ENCODE measurements at regions not wholly inside any gene's neighbourhood (a gene's known extent, or its start where the extent isn't known, plus 50 kb on each side); places are given as distances from the start of the nearest gene placed in this dataset.
A peak's percentile ranks its signal among the peaks of the same experiment; 100 is the strongest.

DNA sequence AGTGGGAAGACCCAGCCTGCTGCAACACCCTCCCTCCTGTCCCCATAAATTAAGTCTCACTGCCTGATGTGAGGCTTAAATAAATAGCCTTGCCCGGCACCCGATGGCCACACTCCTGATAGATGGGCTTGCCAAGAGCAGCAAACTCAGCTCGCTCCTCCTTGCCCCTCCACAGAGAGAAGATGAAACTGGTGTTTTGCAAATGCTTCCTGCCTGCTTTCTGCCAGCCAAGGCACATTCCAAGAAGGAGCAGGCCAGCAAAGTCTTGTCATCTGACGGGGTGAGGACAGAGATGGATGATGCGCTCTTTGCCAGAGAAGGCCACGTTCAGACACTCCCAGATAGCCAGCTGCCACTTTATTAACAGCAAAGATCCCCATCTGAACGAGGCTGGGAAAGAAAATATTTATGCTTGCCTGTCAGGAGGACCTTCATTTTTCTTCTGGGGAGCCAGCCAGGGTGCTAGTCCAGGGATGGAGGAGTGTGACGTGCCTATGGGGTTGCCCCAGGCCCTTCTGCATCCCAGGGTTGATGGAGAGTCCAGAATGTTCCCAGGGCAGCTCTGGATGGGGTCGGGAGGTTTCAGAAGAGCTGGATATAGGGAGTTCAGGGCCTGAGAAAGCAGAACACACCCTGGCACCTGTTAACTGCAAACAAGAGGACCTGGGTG lies 265.4 kb downstream of the FOXD2 start:
- DNase-seq (ENCODE audit: low read depth) = no peak

- peak; percentile 35 for DNase-seq (ENCODE audit: low read depth)
Observed at GRCh38 chr1:47703981-47704596, 266.2 kb downstream of the FOXD2 start.

DNA sequence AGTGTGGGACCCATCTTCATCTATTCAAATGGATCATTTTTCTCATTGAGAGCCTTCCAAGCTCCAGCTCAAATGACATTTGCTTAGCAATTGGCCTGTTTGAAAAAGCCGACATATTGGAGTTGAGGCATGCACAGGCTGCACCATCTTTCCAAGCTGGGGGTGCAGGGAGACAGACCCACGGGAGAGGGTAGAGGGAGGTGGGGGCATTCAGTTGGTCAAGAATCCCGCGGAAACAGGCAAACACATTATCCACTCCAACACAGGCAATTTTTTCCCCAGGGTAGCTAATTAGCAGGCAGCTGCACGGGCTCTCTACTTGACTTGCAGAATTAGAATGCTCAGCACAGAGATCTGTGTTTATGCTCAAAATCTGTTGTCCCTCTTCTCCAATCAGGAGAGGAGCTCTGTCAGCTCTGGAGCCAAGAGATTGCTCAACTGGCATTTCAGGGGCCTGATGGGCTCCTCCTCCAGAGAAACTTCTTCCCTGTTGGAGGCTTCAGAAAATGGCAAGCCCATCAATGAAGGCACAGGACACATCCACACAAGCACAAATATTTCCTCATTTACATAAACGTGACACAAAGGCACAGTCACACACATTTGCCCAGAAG lies 267.8 kb downstream of the FOXD2 start:
- DNase-seq (ENCODE audit: low read depth) = no peak

- DNase-seq (ENCODE audit: low read depth) = no peak
Observed at GRCh38 chr1:47707503-47707902, 269.7 kb downstream of the FOXD2 start.

GRCh38 chr1:47708019-47708535 lies 270.2 kb downstream of the FOXD2 start:
- no peak for DNase-seq (ENCODE audit: low read depth)

GRCh38 chr1:47708658-47709018 lies 270.8 kb downstream of the FOXD2 start:
- DNase-seq (ENCODE audit: low read depth) = no peak

DNA sequence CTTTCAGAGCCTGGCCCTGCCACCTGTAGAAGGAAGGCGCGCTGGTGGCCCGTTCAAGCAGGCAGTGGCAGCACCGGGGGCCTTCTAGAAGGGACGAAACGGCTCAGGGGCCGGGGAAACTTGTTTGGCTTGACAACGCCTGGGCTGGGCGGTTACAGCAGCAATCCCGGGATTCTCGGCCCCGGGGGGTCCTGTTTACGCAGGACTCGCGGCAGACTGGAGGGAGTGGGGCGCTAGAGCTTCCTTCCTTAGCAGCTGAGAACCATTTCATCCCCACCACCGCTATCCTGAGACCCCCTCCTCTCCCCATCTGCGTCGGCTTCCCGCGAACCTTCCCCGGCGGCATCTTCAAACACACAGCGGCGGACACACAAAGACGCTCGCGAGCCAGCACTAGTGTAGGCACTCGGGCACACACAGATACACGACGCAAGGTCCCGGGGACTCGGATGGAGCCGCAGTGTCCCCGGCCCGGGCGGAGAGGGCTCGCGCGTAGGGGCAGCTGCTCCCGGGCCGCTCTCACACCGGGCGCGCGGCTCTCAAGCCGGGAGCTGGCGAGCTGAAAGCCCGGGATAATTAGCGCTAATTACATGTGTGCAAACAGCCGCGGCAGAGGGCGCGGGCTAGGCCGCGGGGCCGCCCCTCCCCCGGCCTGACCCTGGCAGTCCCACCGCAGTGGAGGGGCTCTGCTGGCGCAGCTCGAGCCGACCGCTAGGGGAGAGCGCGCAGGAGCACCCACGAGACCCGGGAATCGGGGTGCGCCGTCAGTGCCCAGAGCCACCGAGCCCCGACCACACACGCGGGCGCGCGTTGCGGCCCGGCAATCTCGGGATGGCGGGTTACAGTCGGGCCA lies 271.4 kb downstream of the FOXD2 start:
- no peak for DNase-seq (ENCODE audit: low read depth)

GRCh38 chr1:47709872-47710231 lies 272.0 kb downstream of the FOXD2 start:
- DNase-seq (ENCODE audit: low read depth) = no peak

DNA sequence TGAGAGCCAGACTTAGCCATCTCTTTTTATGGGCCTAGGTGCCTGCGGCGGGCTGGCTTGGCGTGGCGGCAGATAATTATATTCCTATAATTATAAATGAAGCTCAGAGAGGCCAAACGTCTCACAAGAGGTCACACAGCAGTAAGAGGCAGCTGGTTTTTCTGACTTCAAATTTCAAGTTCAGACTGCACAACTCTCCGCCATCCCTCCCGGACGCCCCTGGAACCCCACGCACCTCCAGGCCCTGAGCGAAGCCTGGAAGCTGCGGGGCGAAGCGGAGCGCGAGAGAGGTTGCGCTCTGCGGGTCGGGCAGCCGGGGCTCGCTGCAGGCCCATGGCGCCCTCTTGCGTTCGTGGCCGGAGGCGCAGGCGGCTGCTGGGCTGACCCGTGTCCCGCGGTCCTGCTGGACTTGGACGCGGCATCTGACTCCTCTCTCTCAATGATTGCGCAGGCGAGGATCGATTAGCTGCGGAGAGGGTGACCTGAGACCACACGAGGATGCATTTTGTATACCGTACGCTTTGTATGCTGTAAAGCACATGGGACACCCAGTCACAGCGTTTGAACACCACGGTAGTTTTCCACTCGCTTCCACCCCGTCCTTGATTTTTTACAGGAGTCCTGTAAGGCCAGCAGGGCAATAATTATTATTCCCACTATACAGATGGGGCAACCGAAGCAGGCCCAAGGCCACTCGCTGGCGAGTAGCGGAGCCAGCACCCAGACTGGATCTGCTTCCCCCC lies 272.7 kb downstream of the FOXD2 start:
- peak; percentile 12 for DNase-seq (ENCODE audit: low read depth)

Data from GM04504 (cell line).